GM23338 (cell line): ENCODE measurements at regions not wholly inside any gene's neighbourhood (a gene's known extent, or its start where the extent isn't known, plus 50 kb on each side); places are given as distances from the start of the nearest gene placed in this dataset.

Experiments
- ATAC-seq: fragments of 200-7000 bp; cut with Tn5 transposase; 3 replicates; pipeline ENCODE4 v1.9.1; 2020
- DNase-seq: peaks from one replicate; pipeline ENCODE4 v3.0.0-alpha.2; 2015; ENCODE audit warnings: low spot score
- H2AFZ ChIP-seq: fragments of 200-600 bp; sonication (generic); 2 replicates; pipeline ENCODE4 v1.8.0; 2016; ENCODE audit warnings: antibody characterized with exemption, mild to moderate bottlenecking, moderate library complexity
- H3F3A ChIP-seq: fragments of 200-600 bp; sonication (generic); replicated peaks from 2 replicates; pipeline ENCODE4 v1.8.0; 2017; ENCODE audit warnings: antibody characterized with exemption, mixed run types, low read depth
- H3K27ac ChIP-seq: fragments of 200-600 bp; sonication (generic); 2 replicates; pipeline ENCODE4 v1.6.1; 2016; ENCODE audit warnings: low read depth
- H3K27me3 ChIP-seq: fragments of 200-600 bp; sonication (generic); 2 replicates; pipeline ENCODE4 v1.8.0; 2016; ENCODE audit warnings: mild to moderate bottlenecking, mixed run types, moderate library complexity; ENCODE audit not compliant: insufficient read depth
- H3K36me3 ChIP-seq: fragments of 200-600 bp; sonication (generic); 2 replicates; pipeline ENCODE4 v1.8.0; 2016; ENCODE audit warnings: mild to moderate bottlenecking; ENCODE audit not compliant: insufficient read depth
- H3K4me1 ChIP-seq: fragments of 200-600 bp; sonication (generic); 2 replicates; pipeline ENCODE4 v1.8.0; 2016; ENCODE audit warnings: mild to moderate bottlenecking, moderate library complexity; ENCODE audit not compliant: insufficient read depth
- H3K4me2 ChIP-seq: fragments of 200-600 bp; sonication (generic); 2 replicates; pipeline ENCODE4 v1.7.1; 2017; ENCODE audit warnings: mixed run types
- H3K4me3 ChIP-seq: fragments of 200-600 bp; sonication (generic); 2 replicates; pipeline ENCODE4 v1.6.1; 2016; ENCODE audit warnings: mixed run types
- H3K79me2 ChIP-seq: fragments of 200-600 bp; sonication (generic); replicated peaks from 2 replicates; pipeline ENCODE4 v1.8.0; 2017; ENCODE audit warnings: mild to moderate bottlenecking; ENCODE audit not compliant: insufficient read depth
- H3K9me2 ChIP-seq: fragments of 200-600 bp; sonication (generic); 2 replicates; pipeline ENCODE4 v1.8.0; 2017; ENCODE audit not compliant: insufficient read depth
- H4K20me1 ChIP-seq: fragments of 200-600 bp; sonication (generic); replicated peaks from 2 replicates; pipeline ENCODE4 v1.8.0; 2017; ENCODE audit warnings: mild to moderate bottlenecking; ENCODE audit not compliant: insufficient read depth
- H3K27ac Mint-ChIP-seq: 2 replicates; pipeline ENCODE4 v1.8.0; 2020; ENCODE audit warnings: inconsistent platforms, mild to moderate bottlenecking, moderate library complexity, mixed read lengths
- H3K27me3 Mint-ChIP-seq: 3 replicates; pipeline ENCODE4 v1.8.0; 2022; ENCODE audit warnings: low read depth, mild to moderate bottlenecking, moderate library complexity, mixed read lengths, inconsistent platforms; ENCODE audit not compliant: insufficient read depth, poor library complexity
- H3K36me3 Mint-ChIP-seq: 3 replicates; pipeline ENCODE4 v1.8.0; 2021; ENCODE audit warnings: low read depth, mild to moderate bottlenecking, inconsistent platforms, moderate library complexity, mixed read lengths
- H3K4me1 Mint-ChIP-seq: 3 replicates; pipeline ENCODE4 v1.8.0; 2020; ENCODE audit warnings: mild to moderate bottlenecking, inconsistent platforms, mixed read lengths
- H3K4me3 Mint-ChIP-seq: 3 replicates; pipeline ENCODE4 v1.8.0; 2021; ENCODE audit warnings: moderate library complexity, mild to moderate bottlenecking, inconsistent platforms, mixed read lengths
- H3K9me3 Mint-ChIP-seq: 3 replicates; pipeline ENCODE4 v1.8.0; 2020; ENCODE audit warnings: moderate library complexity, mild to moderate bottlenecking, inconsistent platforms, mixed read lengths
- CREB1 ChIP-seq: fragments of 250-450 bp; sonication (Bioruptor Pico); IDR thresholded peaks from 2 replicates; pipeline ENCODE4 v1.5.0; 2020; ENCODE audit warnings: low read depth, mild to moderate bottlenecking, moderate library complexity
- CTCF ChIP-seq, 2 experiments: fragments of 200-600 bp in 1 of 2; sonication (generic) in 1 of 2; conservative IDR thresholded peaks; 2 replicates each; pipeline versions ENCODE4 v1.5.1 to v1.6.1; 2016 to 2017; ENCODE audit warnings: antibody characterized with exemption in 2 of 2, low read depth in 2 of 2, mild to moderate bottlenecking in 2 of 2, moderate library complexity in 1 of 2
- ETS1 ChIP-seq: IDR thresholded peaks from 2 replicates; pipeline ENCODE4 v1.6.1; 2016; ENCODE audit warnings: antibody characterized with exemption
- EZH2 ChIP-seq: fragments of 200-600 bp; sonication (generic); IDR thresholded peaks from one replicate; pipeline ENCODE4 v1.8.0; 2017; ENCODE audit warnings: antibody characterized with exemption, mild to moderate bottlenecking, low read depth; ENCODE audit not compliant: unreplicated experiment
- EZH2phosphoT487 ChIP-seq: fragments of 200-600 bp; sonication (generic); IDR thresholded peaks from one replicate; pipeline ENCODE4 v1.8.1; 2018; ENCODE audit warnings: antibody characterized with exemption; ENCODE audit not compliant: unreplicated experiment
- JUNB ChIP-seq: IDR thresholded peaks from one replicate; pipeline ENCODE4 v1.6.1; 2016; ENCODE audit warnings: antibody characterized with exemption; ENCODE audit not compliant: unreplicated experiment
- NANOG ChIP-seq: IDR thresholded peaks from 2 replicates; pipeline ENCODE4 v1.6.1; 2016; ENCODE audit warnings: antibody characterized with exemption, borderline replicate concordance
- POLR2AphosphoS5 ChIP-seq: IDR thresholded peaks from 2 replicates; pipeline ENCODE4 v1.6.1; 2016; ENCODE audit warnings: antibody characterized with exemption, low read depth
- REST ChIP-seq: IDR thresholded peaks from one replicate; pipeline ENCODE4 v1.6.1; 2018; ENCODE audit warnings: antibody characterized with exemption; ENCODE audit not compliant: unreplicated experiment
- STAT1 ChIP-seq: IDR thresholded peaks from one replicate; pipeline ENCODE4 v1.6.1; 2016; ENCODE audit warnings: antibody characterized with exemption; ENCODE audit not compliant: unreplicated experiment
- ZNF114 ChIP-seq: fragments of 250-450 bp; sonication (Bioruptor Pico); IDR thresholded peaks from 2 replicates; pipeline ENCODE4 v1.5.0; 2020; ENCODE audit warnings: mild to moderate bottlenecking, moderate library complexity
- ZNF331 ChIP-seq: fragments of 250-450 bp; sonication (Bioruptor Pico); IDR thresholded peaks from 2 replicates; pipeline ENCODE4 v1.5.0; 2020; ENCODE audit warnings: low read depth, mild to moderate bottlenecking, moderate library complexity
- ZNF462 ChIP-seq: fragments of 250-450 bp; sonication (Bioruptor Pico); IDR thresholded peaks from 2 replicates; pipeline ENCODE4 v1.5.0; 2020; ENCODE audit warnings: mild to moderate bottlenecking, moderate library complexity

GRCh38 chr7:131081308-131081707, 246.4 kb upstream of the MKLN1 start:
- Mint-ChIP-seq H3K36me3 (peaks cover 12% of the 10 kb centered on the region), H3K27me3 (no peaks in the 10 kb centered on the region), H3K4me3 (no peak overlapping the region), H3K4me1 (peaks cover 7% of the 10 kb centered on the region), H3K27ac (no peak overlapping the region), H3K9me3 (no peaks in the 10 kb centered on the region)
- Histone ChIP-seq H3K4me2 (no peak overlapping the region), H3K79me2 (peaks cover 74% of the 10 kb centered on the region), H3K4me1 (peaks cover 7% of the 10 kb centered on the region), H3K4me3 (no peak overlapping the region), H2AFZ (no peak overlapping the region), H3K9me2 (no peaks in the 10 kb centered on the region), H3K27ac (no peak overlapping the region), H3K27me3 (no peaks in the 10 kb centered on the region), H3K36me3 (no peaks in the 10 kb centered on the region; the same call in 1 of the 2 replicates), H3F3A (no peaks in the 10 kb centered on the region), H4K20me1 (0 out of 2 replicates have a peak, but pooled peaks cover 7% of the 10 kb centered on the region)
- no peak for DNase-seq
- no peak for ATAC-seq
- TF ChIP-seq CTCF (conservative IDR thresholded peaks at IDR 0.05; ENCODE audit: low read depth in 2 of 2) (no peak), EZH2 (no peak), EZH2phosphoT487 (no peak), NANOG (no peak), REST (no peak), JUNB (no peak), CREB1 (no peak), ZNF331 (no peak), ZNF462 (CRISPR knock-in tag) (no peak), POLR2AphosphoS5 (no peak), ZNF114 (CRISPR knock-in tag) (no peak), ETS1 (no peak), STAT1 (no peak)
